Panc1 (cell line): ENCODE measurements at regions not wholly inside any gene's neighbourhood (a gene's known extent, or its start where the extent isn't known, plus 50 kb on each side); places are given as distances from the start of the nearest gene placed in this dataset.
"Not testable (repeated sequence)": the region's sequence is repeated elsewhere in the genome, so short reads cannot be mapped to it uniquely, and the experiment has no call there.

Experiments
- ATAC-seq: fragments of 200-7000 bp; cut with Tn5 transposase; 2 replicates; pipeline ENCODE4 v1.9.1; 2020; ENCODE audit warnings: mild to moderate bottlenecking, moderate library complexity
- BruUV-seq: library from RNA; stranded (reverse); fragments of 400-500 nt; replicated peaks from 2 replicates; lab custom pipeline; 2021; lab: Mats Ljungman, UMichigan
- CTCF ChIA-PET: fragments of 300-600 bp; sonication (Branson Sonifier 250); formaldehyde crosslinking; loops from one replicate; lab custom pipeline; 2022; ENCODE audit warnings: antibody characterized with exemption; lab: Charles Lee
- POLR2A ChIA-PET: fragments of 300-600 bp; sonication (Branson Sonifier 250); formaldehyde crosslinking; loops from one replicate; lab custom pipeline; 2022; ENCODE audit warnings: antibody characterized with exemption; lab: Charles Lee
- DNase-seq: peaks from one replicate; pipeline ENCODE4 v3.0.0-alpha.2; 2010; ENCODE audit warnings: low read depth, low spot score
- H3K27ac ChIP-seq: 2 replicates; pipeline ENCODE4 v1.5.1; 2011; ENCODE audit warnings: mild to moderate bottlenecking, low read length, inconsistent platforms
- H3K27me3 ChIP-seq: fragments of 200-500 bp; sonication (Bioruptor generic); 2 replicates; pipeline ENCODE4 v1.6.0; 2014; ENCODE audit warnings: low read length, inconsistent platforms; ENCODE audit not compliant: control insufficient read depth, insufficient read depth
- H3K36me3 ChIP-seq: fragments of 200-500 bp; sonication (Bioruptor generic); 2 replicates; pipeline ENCODE4 v1.5.1; 2014; ENCODE audit warnings: inconsistent platforms, mild to moderate bottlenecking, low read length, moderate library complexity; ENCODE audit not compliant: control insufficient read depth, insufficient read depth
- H3K4me1 ChIP-seq: 2 replicates; pipeline ENCODE4 v1.5.1; 2011; ENCODE audit warnings: inconsistent platforms, mild to moderate bottlenecking, low read length, moderate library complexity; ENCODE audit not compliant: control insufficient read depth, insufficient read depth
- H3K4me3 ChIP-seq, 2 experiments: 2 replicates each; pipeline ENCODE4 v1.5.1; 2011 to 2012; ENCODE audit warnings: low read depth in 2 of 2, low read length in 2 of 2, mild to moderate bottlenecking in 2 of 2, inconsistent platforms in 1 of 2, moderate library complexity in 1 of 2
- H3K9me3 ChIP-seq: fragments of 200-500 bp; sonication (Bioruptor generic); 2 replicates; pipeline ENCODE4 v1.5.1; 2014; ENCODE audit warnings: low read depth, mild to moderate bottlenecking, inconsistent platforms, low read length, moderate library complexity; ENCODE audit not compliant: control insufficient read depth, insufficient read depth
- CTCF ChIP-seq: fragments of 450-650 bp; IDR thresholded peaks from 2 replicates; pipeline ENCODE4 v1.5.1; 2017; ENCODE audit warnings: mild to moderate bottlenecking
- POLR2AphosphoS5 ChIP-seq: IDR thresholded peaks from 2 replicates; pipeline ENCODE4 v1.6.1; 2012; ENCODE audit warnings: mild to moderate bottlenecking, low read depth, low read length, moderate library complexity
- REST ChIP-seq, 2 experiments: IDR thresholded peaks; 2 replicates each; pipeline ENCODE4 v1.6.1; 2011 to 2012; ENCODE audit warnings: low read depth in 2 of 2, control low read depth in 1 of 2, low read length in 1 of 2, mild to moderate bottlenecking in 1 of 2, moderate library complexity in 1 of 2; ENCODE audit not compliant: insufficient read depth in 1 of 2
- SIN3A ChIP-seq: IDR thresholded peaks from 2 replicates; pipeline ENCODE4 v1.6.1; 2012; ENCODE audit warnings: low read depth, mild to moderate bottlenecking, low read length, moderate library complexity, borderline replicate concordance; ENCODE audit not compliant: insufficient read depth
- TCF7L2 ChIP-seq: IDR thresholded peaks from 2 replicates; pipeline ENCODE4 v1.6.1; 2011; ENCODE audit warnings: mild to moderate bottlenecking, low read depth, low read length, inconsistent platforms
- in situ Hi-C: cut with HindIII; loops from 2 replicates; pipeline ENCODE4 v1.10.0; 2016; ENCODE audit warnings: low sequenced_read_pairs, low pct_unique_long_range_greater_than_20kb
- intact Hi-C: fragments of 100-400 bp; cut with micrococcal nuclease; formaldehyde crosslinking; loops from one replicate; pipeline ENCODE4 v1.10.0; 2022; ENCODE audit not compliant: unreplicated experiment

- no TSS peak for BruUV-seq
- ChIA-PET POLR2A (no interaction called here), CTCF (no interaction called here)
- Histone ChIP-seq H3K36me3 (no peaks in the 10 kb centered on the region), H3K27me3 (no peaks in the 10 kb centered on the region), H3K4me1 (no peaks in the 10 kb centered on the region), H3K9me3 (no peaks in the 10 kb centered on the region), H3K27ac (no peak overlapping the region), H3K4me3 (no peak overlapping the region)
- intact Hi-C loops: no loop called here
- in situ Hi-C loops: no loop called here
- ATAC-seq (no peak), DNase-seq (no peak)
- TF ChIP-seq CTCF: no peak
- TF ChIP-seq SIN3A: no peak
- TF ChIP-seq POLR2AphosphoS5: no peak
- no peak for TF ChIP-seq TCF7L2
- TF ChIP-seq REST (IDR thresholded peaks at IDR 0.05; ENCODE audit: insufficient read depth in 1 of 2, low read depth in 2 of 2, low read length in 1 of 2): no peak
Observed at GRCh38 chr3:75262661-75263060, 401.5 kb upstream of the FRG2C start.

GRCh38 chr3:75265897-75266296 lies 398.2 kb upstream of the FRG2C start:
- Histone ChIP-seq H3K9me3 (no peaks in the 10 kb centered on the region), H3K36me3 (no peaks in the 10 kb centered on the region), H3K4me1 (no peaks in the 10 kb centered on the region), H3K4me3 (no peak overlapping the region), H3K27ac (no peak overlapping the region), H3K27me3 (no peaks in the 10 kb centered on the region)
- intact Hi-C loops: no loop called here
- in situ Hi-C loops: no loop called here
- ChIA-PET CTCF (no interaction called here), POLR2A (no interaction called here)
- TF ChIP-seq TCF7L2: no peak
- TF ChIP-seq SIN3A: no peak
- TF ChIP-seq REST (IDR thresholded peaks at IDR 0.05; ENCODE audit: insufficient read depth in 1 of 2, low read depth in 2 of 2, low read length in 1 of 2): no peak
- no peak for TF ChIP-seq POLR2AphosphoS5
- no peak for TF ChIP-seq CTCF
- ATAC-seq: no peak
- DNase-seq: no peak
- no TSS peak for BruUV-seq

GRCh38 chr3:75268576-75268975 lies 395.6 kb upstream of the FRG2C start:
- H3K9me3 ChIP-seq, H3K4me1 ChIP-seq, in situ Hi-C loops, CTCF ChIA-PET, POLR2A ChIA-PET, H3K4me3 ChIP-seq, H3K27me3 ChIP-seq, DNase-seq, ATAC-seq, intact Hi-C loops, BruUV-seq, H3K27ac ChIP-seq, H3K36me3 ChIP-seq: not testable (repeated sequence)

GRCh38 chr3:75272237-75272636 lies 391.9 kb upstream of the FRG2C start:
- H3K27ac ChIP-seq, BruUV-seq, intact Hi-C loops, H3K4me1 ChIP-seq, H3K4me3 ChIP-seq, in situ Hi-C loops, H3K9me3 ChIP-seq, DNase-seq, ATAC-seq, CTCF ChIA-PET, H3K27me3 ChIP-seq, POLR2A ChIA-PET, H3K36me3 ChIP-seq: not testable (repeated sequence)
